Activated naive CD8-positive, alpha-beta T cell treated with anti-CD3 and anti-CD28 coated beads, Interleukin-2, amount 50 U/mL, for 24 hours (primary cell): ENCODE measurements at regions not wholly inside any gene's neighbourhood (a gene's known extent, or its start where the extent isn't known, plus 50 kb on each side); places are given as distances from the start of the nearest gene placed in this dataset.

Source experiments
- ATAC-seq: fragments of 150-1000 bp; cut with Tn5 transposase; one replicate; pipeline ENCODE4 v1.10.0; 2021
- DNase-seq: peaks from one replicate; pipeline ENCODE4 v3.0.0; 2021
- H3K27ac Mint-ChIP-seq: one replicate; pipeline ENCODE4 v1.8.0; 2021; ENCODE audit warnings: mild to moderate bottlenecking, mixed read lengths
- H3K27me3 Mint-ChIP-seq: one replicate; pipeline ENCODE4 v1.8.0; 2021; ENCODE audit warnings: mixed read lengths
- H3K36me3 Mint-ChIP-seq: one replicate; pipeline ENCODE4 v1.8.0; 2021; ENCODE audit warnings: low read depth, mixed read lengths
- H3K4me1 Mint-ChIP-seq: one replicate; pipeline ENCODE4 v1.8.0; 2021; ENCODE audit warnings: mixed read lengths
- H3K4me3 Mint-ChIP-seq: one replicate; pipeline ENCODE4 v1.8.0; 2021; ENCODE audit warnings: mild to moderate bottlenecking, moderate library complexity, mixed read lengths
- H3K9me3 Mint-ChIP-seq: one replicate; pipeline ENCODE4 v1.8.0; 2021; ENCODE audit warnings: mixed read lengths

- no peak overlapping the region for H3K27ac Mint-ChIP-seq
Observed at GRCh38 chr13:91272235-91272777, 75.2 kb upstream of the MIR17HG start.

GRCh38 chr13:91273675-91274074 is 73.8 kb upstream of the MIR17HG start:
- no peak overlapping the region for H3K27ac Mint-ChIP-seq
- H3K9me3 Mint-ChIP-seq = no peaks in the 10 kb centered on the region
- DNase-seq = no peak
- no peak overlapping the region for H3K4me3 Mint-ChIP-seq
- peaks cover 10% of the 10 kb centered on the region for H3K27me3 Mint-ChIP-seq
- no peaks in the 10 kb centered on the region for H3K4me1 Mint-ChIP-seq
- no peak for ATAC-seq
- no peaks in the 10 kb centered on the region for H3K36me3 Mint-ChIP-seq

More at GRCh38 chr13:91272235-91272777, 75.2 kb upstream of the MIR17HG start:
- no peak for DNase-seq
- no peak for ATAC-seq
- Mint-ChIP-seq H3K27me3 (peaks cover 7% of the 10 kb centered on the region), H3K9me3 (no peaks in the 10 kb centered on the region), H3K4me3 (no peak overlapping the region), H3K36me3 (no peaks in the 10 kb centered on the region), H3K4me1 (no peaks in the 10 kb centered on the region)

GRCh38 chr13:91277013-91277676 is 70.3 kb upstream of the MIR17HG start:
- ATAC-seq (no peak), DNase-seq (no peak)
- Mint-ChIP-seq H3K4me3 (no peak overlapping the region), H3K27ac (no peak overlapping the region), H3K9me3 (no peaks in the 10 kb centered on the region), H3K27me3 (peaks cover 8% of the 10 kb centered on the region), H3K4me1 (no peaks in the 10 kb centered on the region), H3K36me3 (no peaks in the 10 kb centered on the region)

GRCh38 chr13:91278291-91278690 is 69.2 kb upstream of the MIR17HG start:
- H3K27me3 Mint-ChIP-seq = peaks cover 9% of the 10 kb centered on the region
- no peak overlapping the region for H3K4me3 Mint-ChIP-seq
- no peaks in the 10 kb centered on the region for H3K36me3 Mint-ChIP-seq
- DNase-seq (no peak), ATAC-seq (no peak)
- no peaks in the 10 kb centered on the region for H3K9me3 Mint-ChIP-seq
- no peak overlapping the region for H3K27ac Mint-ChIP-seq
- H3K4me1 Mint-ChIP-seq = no peaks in the 10 kb centered on the region

GRCh38 chr13:91278888-91279287 is 68.6 kb upstream of the MIR17HG start:
- H3K4me1 Mint-ChIP-seq = no peaks in the 10 kb centered on the region
- ATAC-seq = no peak
- no peaks in the 10 kb centered on the region for H3K36me3 Mint-ChIP-seq

GRCh38 chr13:91280801-91281200 is 66.7 kb upstream of the MIR17HG start:
- DNase-seq (no peak), ATAC-seq (no peak)
- Mint-ChIP-seq H3K4me3 (no peak overlapping the region), H3K36me3 (no peaks in the 10 kb centered on the region), H3K4me1 (no peaks in the 10 kb centered on the region), H3K27me3 (peaks cover 10% of the 10 kb centered on the region), H3K27ac (no peak overlapping the region), H3K9me3 (no peaks in the 10 kb centered on the region)

More at GRCh38 chr13:91278888-91279287, 68.6 kb upstream of the MIR17HG start:
- Mint-ChIP-seq H3K9me3 (no peaks in the 10 kb centered on the region), H3K27ac (no peak overlapping the region), H3K4me3 (no peak overlapping the region), H3K27me3 (peaks cover 10% of the 10 kb centered on the region)
- no peak for DNase-seq

GRCh38 chr13:91284335-91284734 is 63.2 kb upstream of the MIR17HG start:
- ATAC-seq = no peak
- H3K36me3 Mint-ChIP-seq = no peaks in the 10 kb centered on the region
- no peaks in the 10 kb centered on the region for H3K4me1 Mint-ChIP-seq

GRCh38 chr13:91286317-91286716 is 61.2 kb upstream of the MIR17HG start:
- H3K9me3 Mint-ChIP-seq = no peaks in the 10 kb centered on the region
- peaks cover 5% of the 10 kb centered on the region for H3K27me3 Mint-ChIP-seq
- ATAC-seq = no peak
- H3K27ac Mint-ChIP-seq = no peak overlapping the region
- H3K4me1 Mint-ChIP-seq = no peaks in the 10 kb centered on the region
- no peak for DNase-seq
- no peak overlapping the region for H3K4me3 Mint-ChIP-seq
- H3K36me3 Mint-ChIP-seq = no peaks in the 10 kb centered on the region

More at GRCh38 chr13:91284335-91284734, 63.2 kb upstream of the MIR17HG start:
- H3K27ac Mint-ChIP-seq = no peak overlapping the region
- H3K9me3 Mint-ChIP-seq = no peaks in the 10 kb centered on the region
- no peak for DNase-seq
- no peak overlapping the region for H3K4me3 Mint-ChIP-seq
- H3K27me3 Mint-ChIP-seq = peaks cover 3% of the 10 kb centered on the region

- Mint-ChIP-seq H3K9me3 (no peaks in the 10 kb centered on the region), H3K27ac (no peak overlapping the region), H3K4me3 (no peak overlapping the region), H3K27me3 (peaks cover 3% of the 10 kb centered on the region), H3K36me3 (no peaks in the 10 kb centered on the region), H3K4me1 (no peaks in the 10 kb centered on the region)
- ATAC-seq (no peak), DNase-seq (no peak)
Observed at GRCh38 chr13:91291078-91291477, 56.4 kb upstream of the MIR17HG start.

GRCh38 chr13:91292630-91293221 is 54.8 kb upstream of the MIR17HG start:
- H3K4me3 Mint-ChIP-seq = no peak overlapping the region
- H3K36me3 Mint-ChIP-seq = no peaks in the 10 kb centered on the region
- no peaks in the 10 kb centered on the region for H3K9me3 Mint-ChIP-seq
- ATAC-seq (no peak), DNase-seq (no peak)
- H3K27ac Mint-ChIP-seq = no peak overlapping the region
- H3K27me3 Mint-ChIP-seq = peaks cover 6% of the 10 kb centered on the region
- H3K4me1 Mint-ChIP-seq = no peaks in the 10 kb centered on the region

- no peaks in the 10 kb centered on the region for H3K36me3 Mint-ChIP-seq
- DNase-seq (no peak), ATAC-seq (no peak)
- H3K27ac Mint-ChIP-seq = no peak overlapping the region
- H3K4me3 Mint-ChIP-seq = no peak overlapping the region
- H3K27me3 Mint-ChIP-seq = peaks cover 5% of the 10 kb centered on the region
- no peaks in the 10 kb centered on the region for H3K9me3 Mint-ChIP-seq
- H3K4me1 Mint-ChIP-seq = no peaks in the 10 kb centered on the region
Observed at GRCh38 chr13:91295712-91296410, 51.6 kb upstream of the MIR17HG start.

- no peaks in the 10 kb centered on the region for H3K9me3 Mint-ChIP-seq
- no peak overlapping the region for H3K4me3 Mint-ChIP-seq
- peaks cover 2% of the 10 kb centered on the region for H3K4me1 Mint-ChIP-seq
- no peak overlapping the region for H3K27ac Mint-ChIP-seq
- DNase-seq (no peak), ATAC-seq (no peak)
- H3K36me3 Mint-ChIP-seq = no peaks in the 10 kb centered on the region
- H3K27me3 Mint-ChIP-seq = peaks cover 5% of the 10 kb centered on the region
Observed at GRCh38 chr13:91297503-91297902, 50.0 kb upstream of the MIR17HG start.
